Naive thymus-derived CD4-positive, alpha-beta T cell (primary cell): ENCODE measurements at regions not wholly inside any gene's neighbourhood (a gene's known extent, or its start where the extent isn't known, plus 50 kb on each side); places are given as distances from the start of the nearest gene placed in this dataset.

ENCODE experiments used
- ATAC-seq: fragments of 150-1000 bp; cut with Tn5 transposase; 2 replicates; pipeline ENCODE4 v1.10.0; 2021; ENCODE audit warnings: mild to moderate bottlenecking, moderate library complexity
- CTCF ChIA-PET: fragments of 350-600 bp; sonication (Branson Sonifier 250); formaldehyde crosslinking; loops from one replicate; lab custom pipeline; 2021; ENCODE audit warnings: antibody characterized with exemption; lab: Charles Lee
- POLR2A ChIA-PET: fragments of 350-600 bp; sonication (Branson Sonifier 250); formaldehyde crosslinking; loops from one replicate; lab custom pipeline; 2021; ENCODE audit warnings: antibody characterized with exemption, inconsistent platforms; lab: Charles Lee
- DNase-seq, 9 donors: peaks; one replicate each; pipeline versions ENCODE4 v3.0.0 to v3.0.0-alpha.2; 2020 to 2022; ENCODE audit warnings: mixed read lengths in 1 of 9
- H3K27ac ChIP-seq: one replicate; pipeline ENCODE4 v1.7.0; 2013; ENCODE audit warnings: mild to moderate bottlenecking, low read depth, low read length, moderate library complexity
- H3K27me3 ChIP-seq, 2 donors: one replicate each; pipeline ENCODE4 v1.7.0; 2013; ENCODE audit warnings: low read length in 2 of 2, mild to moderate bottlenecking in 2 of 2, moderate library complexity in 2 of 2; ENCODE audit not compliant: control insufficient read depth in 2 of 2, insufficient read depth in 2 of 2
- H3K36me3 ChIP-seq, 3 experiments: 1 replicate in 2 of 3; 2 replicates in 1 of 3; pipeline ENCODE4 v1.7.0; 2013; ENCODE audit warnings: low read length in 3 of 3, mild to moderate bottlenecking in 3 of 3, moderate library complexity in 1 of 3; ENCODE audit not compliant: insufficient read depth in 3 of 3, control insufficient read depth in 2 of 3
- H3K4me1 ChIP-seq, 2 donors: one replicate each; pipeline ENCODE4 v1.7.0; 2013; ENCODE audit warnings: low read length in 2 of 2, mild to moderate bottlenecking in 2 of 2, moderate library complexity in 1 of 2; ENCODE audit not compliant: control insufficient read depth in 2 of 2, insufficient read depth in 2 of 2
- H3K4me3 ChIP-seq: 2 replicates; pipeline ENCODE4 v1.7.0; 2013; ENCODE audit warnings: mild to moderate bottlenecking, low read length
- H3K9me3 ChIP-seq, 3 experiments: 1 replicate in 2 of 3; 2 replicates in 1 of 3; pipeline ENCODE4 v1.7.0; 2013; ENCODE audit warnings: low read length in 3 of 3; ENCODE audit not compliant: control insufficient read depth in 2 of 3
- H3K27ac Mint-ChIP-seq, 9 donors: one replicate each; pipeline ENCODE4 v1.8.0; 2020 to 2022; ENCODE audit warnings: mixed read lengths in 9 of 9, mild to moderate bottlenecking in 8 of 9, moderate library complexity in 5 of 9, inconsistent platforms in 2 of 9
- H3K27me3 Mint-ChIP-seq, 5 donors: one replicate each; pipeline ENCODE4 v1.8.0; 2021 to 2022; ENCODE audit warnings: mixed read lengths in 5 of 5, mild to moderate bottlenecking in 1 of 5
- H3K36me3 Mint-ChIP-seq, 5 donors: one replicate each; pipeline ENCODE4 v1.8.0; 2020 to 2022; ENCODE audit warnings: mixed read lengths in 5 of 5, mild to moderate bottlenecking in 3 of 5, inconsistent platforms in 1 of 5
- H3K4me1 Mint-ChIP-seq, 7 donors: one replicate each; pipeline ENCODE4 v1.8.0; 2020 to 2022; ENCODE audit warnings: mixed read lengths in 7 of 7, mild to moderate bottlenecking in 3 of 7, inconsistent platforms in 1 of 7
- H3K4me3 Mint-ChIP-seq, 10 donors: one replicate each; pipeline ENCODE4 v1.8.0; 2020 to 2022; ENCODE audit warnings: mild to moderate bottlenecking in 10 of 10, mixed read lengths in 10 of 10, moderate library complexity in 6 of 10, inconsistent platforms in 2 of 10
- H3K9me3 Mint-ChIP-seq, 11 donors: one replicate each; pipeline ENCODE4 v1.8.0; 2020 to 2022; ENCODE audit warnings: mixed read lengths in 11 of 11, mild to moderate bottlenecking in 4 of 11, inconsistent platforms in 1 of 11, moderate library complexity in 1 of 11
- intact Hi-C, 2 donors: fragments of 100-400 bp; cut with micrococcal nuclease; formaldehyde crosslinking; loops; one replicate each; pipeline ENCODE4 v1.15.1; 2023

- DNase-seq (no peak), ATAC-seq (no peak)
- ChIA-PET POLR2A (no interaction called here), CTCF (no interaction called here)
- intact Hi-C loops = no loop called here
- Mint-ChIP-seq H3K9me3 (no peaks in the 10 kb centered on the region), H3K36me3 (no peaks in the 10 kb centered on the region), H3K4me3 (no peak overlapping the region), H3K4me1 (no peaks in the 10 kb centered on the region), H3K27ac (no peak overlapping the region), H3K27me3 (no peaks in the 10 kb centered on the region)
- H3K36me3 ChIP-seq = no peaks in the 10 kb centered on the region
- H3K4me3 ChIP-seq = no peak overlapping the region
- H3K9me3 ChIP-seq = no peaks in the 10 kb centered on the region
- H3K27me3 ChIP-seq = no peaks in the 10 kb centered on the region
- no peak overlapping the region for H3K27ac ChIP-seq
- H3K4me1 ChIP-seq = no peaks in the 10 kb centered on the region
Measured at GRCh38 chr3:168828014-168828413, 732.3 kb upstream of the GOLIM4 start.

- no peak overlapping the region for H3K27ac ChIP-seq
- H3K4me1 ChIP-seq = no peaks in the 10 kb centered on the region
- H3K36me3 Mint-ChIP-seq = no peaks in the 10 kb centered on the region
- ATAC-seq (no peak), DNase-seq (no peak)
- H3K4me1 Mint-ChIP-seq = no peaks in the 10 kb centered on the region
- no peaks in the 10 kb centered on the region for H3K27me3 Mint-ChIP-seq
- ChIA-PET POLR2A (no interaction called here), CTCF (no interaction called here)
- no peak overlapping the region for H3K27ac Mint-ChIP-seq
- no peaks in the 10 kb centered on the region for H3K9me3 ChIP-seq
- no peaks in the 10 kb centered on the region for H3K9me3 Mint-ChIP-seq
- no peak overlapping the region for H3K4me3 ChIP-seq
- no peak overlapping the region for H3K4me3 Mint-ChIP-seq
- H3K36me3 ChIP-seq = no peaks in the 10 kb centered on the region
- intact Hi-C loops = no loop called here
- H3K27me3 ChIP-seq = no peaks in the 10 kb centered on the region
Measured at GRCh38 chr3:168824107-168824506, 728.4 kb upstream of the GOLIM4 start.

GRCh38 chr3:168823466-168823865 is 727.7 kb upstream of the GOLIM4 start:
- Mint-ChIP-seq H3K36me3 (no peaks in the 10 kb centered on the region), H3K4me1 (no peaks in the 10 kb centered on the region), H3K27me3 (no peaks in the 10 kb centered on the region), H3K27ac (no peak overlapping the region), H3K4me3 (no peak overlapping the region), H3K9me3 (no peaks in the 10 kb centered on the region)
- intact Hi-C loops = no loop called here
- POLR2A ChIA-PET = no interaction called here
- Histone ChIP-seq H3K36me3 (no peaks in the 10 kb centered on the region), H3K4me1 (no peaks in the 10 kb centered on the region), H3K4me3 (no peak overlapping the region), H3K27me3 (no peaks in the 10 kb centered on the region), H3K27ac (no peak overlapping the region), H3K9me3 (no peaks in the 10 kb centered on the region)
- ATAC-seq (no peak), DNase-seq (no peak)
- CTCF ChIA-PET = no interaction called here

GRCh38 chr3:168820810-168821415 is 725.2 kb upstream of the GOLIM4 start:
- H3K4me1 ChIP-seq = no peaks in the 10 kb centered on the region
- no peaks in the 10 kb centered on the region for H3K27me3 ChIP-seq
- Mint-ChIP-seq H3K27me3 (no peaks in the 10 kb centered on the region), H3K4me3 (no peak overlapping the region), H3K27ac (no peak overlapping the region), H3K4me1 (no peaks in the 10 kb centered on the region), H3K36me3 (no peaks in the 10 kb centered on the region), H3K9me3 (peaks cover 0 to 3% (median 0%) of the 10 kb centered on the region in 11 donors)
- no peak overlapping the region for H3K27ac ChIP-seq
- CTCF ChIA-PET = no interaction called here
- no peak for ATAC-seq
- POLR2A ChIA-PET = no interaction called here
- H3K9me3 ChIP-seq = no peaks in the 10 kb centered on the region
- H3K4me3 ChIP-seq = no peak overlapping the region
- no peak for DNase-seq
- H3K36me3 ChIP-seq = no peaks in the 10 kb centered on the region
- intact Hi-C loops = no loop called here

- Mint-ChIP-seq H3K9me3 (peaks cover 0 to 4% (median 0%) of the 10 kb centered on the region in 11 donors), H3K4me1 (no peaks in the 10 kb centered on the region), H3K27me3 (no peaks in the 10 kb centered on the region), H3K4me3 (no peak overlapping the region), H3K36me3 (no peaks in the 10 kb centered on the region), H3K27ac (no peak overlapping the region)
- Histone ChIP-seq H3K9me3 (no peaks in the 10 kb centered on the region), H3K4me3 (no peak overlapping the region), H3K27me3 (no peaks in the 10 kb centered on the region), H3K27ac (no peak overlapping the region), H3K36me3 (no peaks in the 10 kb centered on the region), H3K4me1 (no peaks in the 10 kb centered on the region)
- no peak for ATAC-seq
- intact Hi-C loops = no loop called here
- CTCF ChIA-PET = no interaction called here
- DNase-seq = no peak
- POLR2A ChIA-PET = no interaction called here
Measured at GRCh38 chr3:168817177-168817576, 721.5 kb upstream of the GOLIM4 start.

GRCh38 chr3:168815946-168816345 is 720.2 kb upstream of the GOLIM4 start:
- no peak for DNase-seq
- Mint-ChIP-seq H3K27ac (no peak overlapping the region), H3K36me3 (no peaks in the 10 kb centered on the region), H3K9me3 (peaks cover 0 to 4% (median 0%) of the 10 kb centered on the region in 11 donors), H3K4me3 (no peak overlapping the region), H3K27me3 (no peaks in the 10 kb centered on the region), H3K4me1 (no peaks in the 10 kb centered on the region)
- intact Hi-C loops = no loop called here
- ATAC-seq = no peak
- Histone ChIP-seq H3K27me3 (no peaks in the 10 kb centered on the region), H3K4me1 (no peaks in the 10 kb centered on the region), H3K36me3 (no peaks in the 10 kb centered on the region), H3K4me3 (no peak overlapping the region), H3K27ac (no peak overlapping the region), H3K9me3 (no peaks in the 10 kb centered on the region)
- POLR2A ChIA-PET = no interaction called here
- CTCF ChIA-PET = no interaction called here

- Histone ChIP-seq H3K36me3 (no peaks in the 10 kb centered on the region), H3K9me3 (no peaks in the 10 kb centered on the region), H3K27ac (no peak overlapping the region), H3K4me1 (no peaks in the 10 kb centered on the region), H3K27me3 (no peaks in the 10 kb centered on the region), H3K4me3 (no peak overlapping the region)
- Mint-ChIP-seq H3K27me3 (no peaks in the 10 kb centered on the region), H3K4me1 (no peaks in the 10 kb centered on the region), H3K36me3 (no peaks in the 10 kb centered on the region), H3K9me3 (peaks cover 0 to 8% (median 0%) of the 10 kb centered on the region in 11 donors), H3K27ac (no peak overlapping the region), H3K4me3 (no peak overlapping the region)
- ATAC-seq (no peak), DNase-seq (no peak)
- ChIA-PET POLR2A (no interaction called here), CTCF (no interaction called here)
- intact Hi-C loops = no loop called here
Measured at GRCh38 chr3:168813225-168813802, 717.6 kb upstream of the GOLIM4 start.
